ENCODE measurements at regions not wholly inside any gene's neighbourhood (a gene's known extent, or its start where the extent isn't known, plus 50 kb on each side); places are given as distances from the start of the nearest gene placed in this dataset.

GRCh38 chr10:42941790-42942189 is 135.1 kb upstream of the RET start:
- TF ChIP-seq CTCF (conservative IDR thresholded peaks at IDR 0.05; ENCODE audit: low read length) (no peak), EZH2phosphoT487 (IDR thresholded peaks at IDR 0.05; ENCODE audit: borderline replicate concordance, low read depth, low read length) (no peak)

All from OCI-LY7 (cell line).